GM21390 (cell line): ENCODE measurements at regions not wholly inside any gene's neighbourhood (a gene's known extent, or its start where the extent isn't known, plus 50 kb on each side); places are given as distances from the start of the nearest gene placed in this dataset.

Source experiments
- ATAC-seq: cut with Tn5 transposase; IDR thresholded peaks from one replicate; pipeline ENCODE4 v1.9.1; 2021; ENCODE audit not compliant: unreplicated experiment

- no peak for ATAC-seq
Measured at GRCh38 chr7:25391961-25392587, 163.8 kb upstream of the NPVF start.

GRCh38 chr7:25392588-25393338 lies 164.5 kb upstream of the NPVF start:
- ATAC-seq, result no peak

- ATAC-seq, result no peak
Measured at GRCh38 chr7:25395976-25396375, 167.7 kb upstream of the NPVF start.

GRCh38 chr7:25396668-25397067 lies 168.4 kb upstream of the NPVF start:
- ATAC-seq, result no peak

GRCh38 chr7:25398418-25398817 lies 170.1 kb upstream of the NPVF start:
- ATAC-seq, result no peak

- no peak for ATAC-seq
Measured at GRCh38 chr7:25399000-25399750, 170.9 kb upstream of the NPVF start.

GRCh38 chr7:25402532-25402931 lies 174.2 kb upstream of the NPVF start:
- ATAC-seq, result no peak

- no peak for ATAC-seq
Measured at GRCh38 chr7:25405736-25406135, 177.4 kb upstream of the NPVF start.

GRCh38 chr7:25407053-25407452 lies 178.8 kb upstream of the NPVF start:
- ATAC-seq, result no peak

GRCh38 chr7:25408012-25408687 lies 179.9 kb upstream of the NPVF start:
- no peak for ATAC-seq

- ATAC-seq, result no peak
Measured at GRCh38 chr7:25408876-25409275, 180.6 kb upstream of the NPVF start.

- no peak for ATAC-seq
Measured at GRCh38 chr7:25409897-25410636, 181.8 kb upstream of the NPVF start.

GRCh38 chr7:25420771-25421170 lies 192.5 kb upstream of the NPVF start:
- no peak for ATAC-seq

- no peak for ATAC-seq
Measured at GRCh38 chr7:25424113-25424512, 195.8 kb upstream of the NPVF start.

- no peak for ATAC-seq
Measured at GRCh38 chr7:25424855-25425254, 196.6 kb upstream of the NPVF start.

GRCh38 chr7:25427721-25428120 lies 199.4 kb upstream of the NPVF start:
- ATAC-seq, result no peak

- ATAC-seq, result no peak
Measured at GRCh38 chr7:25429731-25430130, 201.4 kb upstream of the NPVF start.

- no peak for ATAC-seq
Measured at GRCh38 chr7:25430200-25430931, 202.1 kb upstream of the NPVF start.

GRCh38 chr7:25431956-25432450 lies 203.7 kb upstream of the NPVF start:
- no peak for ATAC-seq

GRCh38 chr7:25432807-25433206 lies 204.5 kb upstream of the NPVF start:
- no peak for ATAC-seq
